NCI-H128 (cell line): ENCODE measurements at regions not wholly inside any gene's neighbourhood (a gene's known extent, or its start where the extent isn't known, plus 50 kb on each side); places are given as distances from the start of the nearest gene placed in this dataset.

Experiments used
- DNase-seq: peaks from one replicate; lab custom pipeline; 2025; ENCODE audit not compliant: unreplicated experiment; lab: John Stamatoyannopoulos, UW

DNA sequence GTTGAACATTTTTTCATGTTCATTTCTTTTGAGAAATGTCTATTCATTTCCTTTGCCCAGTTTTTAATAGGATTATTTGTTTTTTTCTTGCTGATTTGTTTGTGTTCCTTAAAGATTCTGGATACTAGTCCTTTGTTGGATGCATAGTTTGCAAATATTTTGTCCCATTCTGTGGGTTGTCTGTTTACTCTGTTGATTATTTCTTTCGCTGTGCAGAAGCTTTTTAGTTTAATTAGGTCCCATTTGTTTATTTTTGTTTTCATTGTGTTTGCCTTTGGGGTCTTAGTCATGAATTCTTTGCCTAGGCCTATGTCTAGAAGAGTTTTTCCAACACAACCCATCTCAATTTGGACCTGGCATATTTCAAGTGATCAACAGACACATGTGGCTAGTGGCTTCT, 116.1 kb upstream of the GALNT2 start:
- no peak for DNase-seq

DNA sequence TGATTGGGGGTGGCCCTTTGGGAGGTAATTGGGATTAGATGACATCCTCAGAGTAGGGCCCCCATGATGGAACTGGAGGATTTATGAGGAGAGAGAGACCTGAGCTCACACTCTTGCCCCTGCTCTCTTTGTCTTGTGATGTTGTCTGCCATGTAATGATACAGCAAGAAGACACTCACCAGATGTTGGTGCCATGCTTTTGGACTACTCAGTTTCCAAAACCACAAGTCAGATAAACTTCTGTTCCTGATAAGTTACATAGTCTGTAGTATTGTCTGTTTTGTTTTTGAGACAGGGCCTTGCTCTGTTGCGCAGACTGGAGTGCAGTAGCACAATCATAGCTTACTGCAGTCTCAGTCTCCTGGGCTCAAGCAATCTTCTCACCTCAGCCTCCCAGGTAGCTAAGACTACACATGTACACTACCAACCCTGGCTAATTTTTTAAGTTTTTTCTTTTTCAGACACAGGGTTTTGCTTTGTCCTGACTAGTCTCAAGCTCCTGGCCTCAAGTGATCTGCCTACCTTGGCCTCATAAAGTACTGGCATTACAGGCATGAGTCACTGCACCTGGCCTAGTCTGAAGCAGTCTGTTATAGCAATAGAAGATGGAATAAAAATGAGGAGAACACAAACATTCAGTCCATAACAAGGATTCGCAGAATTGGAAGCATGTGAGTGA, 115.0 kb upstream of the GALNT2 start:
- no peak for DNase-seq

DNA sequence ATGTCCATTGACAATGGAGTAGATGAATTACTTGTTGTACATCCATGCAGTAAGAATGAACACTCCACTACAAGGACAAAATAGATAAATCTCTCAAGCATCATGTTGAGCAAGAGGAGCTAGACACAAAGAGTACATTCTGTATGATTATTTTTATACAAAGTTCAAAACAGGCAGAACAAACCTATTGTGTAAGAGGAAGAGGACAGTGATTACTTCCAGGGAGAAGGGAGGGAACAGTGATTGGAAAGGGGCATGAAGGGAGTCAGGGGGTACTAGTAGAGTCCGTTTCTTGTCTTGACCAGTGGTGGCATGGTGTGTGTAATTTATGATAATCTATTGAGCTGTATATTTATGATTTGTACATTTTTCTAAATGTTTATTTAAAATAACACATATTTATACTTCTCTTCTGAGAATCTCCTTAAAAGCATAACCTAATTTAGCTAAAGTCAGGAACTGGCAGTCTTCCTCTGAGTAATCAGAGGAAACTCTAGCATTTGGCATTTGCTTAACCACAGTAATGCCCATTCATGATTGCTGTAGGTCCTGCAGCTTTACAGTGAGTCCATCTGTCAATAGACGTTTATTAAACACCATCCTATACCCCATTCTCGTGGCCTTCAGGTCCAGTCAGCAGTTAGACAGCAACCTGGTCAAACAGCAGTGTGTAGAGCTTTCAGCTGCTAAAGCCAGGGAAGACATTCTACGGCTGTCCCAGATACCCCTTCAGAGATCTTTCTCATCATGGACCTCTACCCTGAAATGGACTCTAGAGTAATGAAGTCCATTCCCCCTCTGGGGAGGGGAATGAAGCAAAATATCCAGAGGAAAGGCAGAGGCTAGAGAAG, 114.1 kb upstream of the GALNT2 start:
- DNase-seq, result no peak

DNA sequence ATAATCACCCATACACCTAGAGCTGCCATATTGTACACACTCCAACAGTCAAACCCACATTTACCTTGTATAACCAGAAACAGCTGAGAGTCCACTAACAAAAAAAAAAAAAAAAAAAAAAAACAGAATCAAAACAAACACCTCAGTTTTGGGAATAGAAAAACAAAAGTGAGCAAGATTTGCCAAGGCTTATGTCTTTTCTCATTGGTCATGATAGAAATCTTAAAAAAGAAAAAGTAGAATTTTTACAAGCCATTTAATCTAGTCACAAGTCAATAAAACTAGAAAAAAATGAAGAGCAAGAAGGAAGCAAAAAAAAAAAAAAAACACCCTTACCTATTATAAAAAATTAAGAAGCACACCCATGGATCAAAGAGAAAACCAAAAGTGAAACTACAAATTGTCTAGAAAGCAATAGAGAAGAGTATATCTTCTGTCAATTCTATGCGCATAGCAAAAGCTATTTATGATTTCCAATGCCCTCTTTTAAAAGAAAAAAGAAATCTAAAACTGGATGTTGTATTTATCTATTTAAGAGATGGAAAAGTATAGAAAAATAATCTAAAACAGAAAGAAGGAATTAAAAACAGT, 113.2 kb upstream of the GALNT2 start:
- no peak for DNase-seq

DNA sequence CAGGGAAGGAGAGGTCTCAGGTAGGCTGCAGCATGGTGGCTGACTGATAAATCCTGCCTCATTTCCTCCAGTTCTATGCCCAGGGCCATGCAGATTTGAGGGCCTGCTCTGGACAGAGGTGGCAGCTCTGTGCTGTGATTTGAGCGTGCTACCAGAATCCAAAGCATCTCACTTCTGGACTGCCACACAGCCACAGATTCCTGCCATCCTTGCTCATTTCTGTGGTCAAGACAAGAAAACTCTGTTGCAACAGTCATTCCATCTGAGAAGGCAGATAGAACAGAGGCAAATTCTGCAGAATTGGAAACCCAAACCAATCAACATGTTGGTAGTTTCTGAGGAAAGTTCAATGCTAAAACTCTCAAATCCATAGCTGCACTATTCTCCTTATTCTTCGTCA, 102.8 kb upstream of the GALNT2 start:
- no peak for DNase-seq

DNA sequence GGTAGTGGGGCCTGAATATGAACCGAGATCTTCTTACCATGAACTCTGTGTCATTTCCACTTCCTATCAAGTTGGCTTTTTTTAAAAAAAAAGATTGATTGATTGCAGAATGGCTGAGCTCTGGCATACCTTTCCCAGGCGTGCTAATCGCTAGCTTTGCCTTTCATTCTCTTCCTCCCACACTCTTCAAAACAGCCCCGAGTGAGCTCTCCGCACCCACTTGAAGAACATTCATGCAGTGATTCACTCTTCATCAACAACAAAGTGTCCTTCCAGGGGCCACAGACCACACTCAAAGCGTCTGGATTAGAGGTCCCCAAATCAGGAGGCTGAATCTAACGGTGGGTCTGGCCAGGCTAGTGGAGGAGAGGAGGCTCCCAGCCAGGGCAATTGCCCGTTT, 96.3 kb upstream of the GALNT2 start:
- no peak for DNase-seq

DNA sequence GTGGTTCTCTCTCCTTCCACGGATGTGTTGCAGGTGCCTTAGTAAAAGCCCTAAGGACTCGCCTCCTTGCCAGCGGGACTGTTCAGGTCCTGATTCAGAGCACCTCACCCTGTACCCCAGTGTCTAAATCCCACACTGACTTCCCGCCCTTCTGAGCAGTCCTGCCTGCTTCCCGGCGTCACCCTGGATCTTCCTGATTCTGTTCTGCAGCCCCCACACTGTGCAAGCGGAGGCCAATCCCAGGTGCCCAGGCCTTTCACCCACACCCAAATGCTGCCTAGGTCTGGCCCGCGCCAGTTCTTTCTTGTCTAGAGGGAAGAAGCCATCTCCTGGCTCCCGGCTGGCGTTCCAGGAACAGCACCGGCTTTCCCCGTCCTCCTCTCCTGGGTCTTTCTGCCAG, 95.9 kb upstream of the GALNT2 start:
- DNase-seq, result no peak

DNA sequence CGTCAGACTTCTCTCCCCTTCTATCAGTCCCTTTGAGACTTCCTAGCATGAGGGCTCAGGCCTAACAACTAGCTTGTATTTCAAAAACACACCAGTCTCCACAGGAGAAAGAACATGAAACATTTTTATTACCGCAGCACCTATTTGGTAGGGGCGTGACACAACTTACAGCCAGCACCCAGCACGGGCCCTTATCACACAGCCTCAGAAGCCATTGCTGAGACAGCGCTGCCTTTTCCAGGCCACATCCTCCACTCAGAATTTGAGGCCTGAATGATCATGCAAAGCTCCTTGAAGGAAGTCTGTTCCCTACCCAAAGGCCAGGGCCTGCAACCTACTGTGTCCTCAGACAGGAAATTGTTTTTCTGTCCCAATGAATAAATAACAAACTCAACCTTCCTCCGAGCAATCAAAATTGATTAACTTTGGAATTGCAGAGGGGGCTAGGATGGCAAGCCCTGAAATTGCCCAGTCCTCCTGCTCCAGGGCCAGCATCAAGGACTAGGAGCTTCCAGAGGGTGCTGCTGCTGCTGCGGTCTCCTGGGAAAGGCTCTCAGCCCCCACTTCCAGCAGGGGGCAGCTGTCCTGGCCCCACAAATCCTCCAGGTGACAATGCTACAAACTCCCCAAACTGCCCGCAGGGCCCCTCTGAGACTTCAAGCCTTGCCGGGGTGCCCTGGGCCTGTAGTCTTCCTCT, 94.3 kb upstream of the GALNT2 start:
- DNase-seq, result no peak

DNA sequence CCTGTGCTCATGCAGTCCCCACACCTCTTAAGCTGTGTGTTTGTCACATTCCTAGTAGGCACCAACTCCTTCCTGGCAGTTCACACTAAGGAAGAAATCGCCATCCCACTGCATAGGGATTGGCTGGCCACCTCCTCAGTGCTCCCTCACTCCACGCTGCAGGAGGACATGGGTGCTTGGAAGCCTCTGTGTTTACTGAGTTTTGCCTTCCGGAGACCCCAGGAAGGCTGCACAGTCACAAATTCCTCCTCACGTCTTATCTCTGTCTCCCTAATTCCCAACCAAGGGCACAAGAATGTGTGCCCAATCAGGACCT, 93.8 kb upstream of the GALNT2 start:
- no peak for DNase-seq

DNA sequence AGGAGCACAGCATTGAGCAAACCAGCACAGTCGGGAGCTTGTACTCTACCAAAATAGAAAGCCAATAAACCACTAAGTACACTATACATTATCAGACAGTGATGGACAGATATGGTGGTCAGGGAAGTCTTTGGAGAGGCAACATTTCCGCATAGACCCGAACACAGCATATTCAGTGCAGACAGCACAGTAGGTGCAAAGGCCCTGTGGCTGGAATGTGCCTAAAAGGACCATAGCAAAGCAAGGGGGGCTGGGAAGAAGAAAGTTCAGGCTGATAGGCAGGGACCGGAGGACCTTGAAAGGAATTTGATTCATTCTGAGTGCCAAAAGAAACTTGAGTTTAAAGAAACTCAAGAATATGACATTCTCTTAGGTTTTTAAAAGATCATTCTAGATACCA, 92.0 kb upstream of the GALNT2 start:
- no peak for DNase-seq

DNA sequence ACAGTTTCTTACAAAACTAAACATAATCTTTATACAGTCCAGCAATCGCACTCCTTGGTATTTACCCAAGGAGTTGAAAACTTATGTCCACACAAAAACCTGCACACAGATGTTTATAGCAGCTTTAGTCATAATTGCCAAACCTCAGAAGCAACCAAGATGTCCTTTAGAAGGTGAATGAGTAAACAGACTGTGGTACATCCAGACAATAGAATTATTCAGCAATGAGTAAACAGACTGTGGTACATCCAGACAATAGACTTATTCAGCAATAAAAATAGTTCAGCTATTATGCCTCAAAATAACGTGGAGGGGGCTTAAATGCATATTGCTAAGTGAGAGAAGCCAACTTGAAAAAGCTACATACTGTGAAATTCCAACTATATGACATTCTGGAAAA, 87.0 kb upstream of the GALNT2 start:
- no peak for DNase-seq

DNA sequence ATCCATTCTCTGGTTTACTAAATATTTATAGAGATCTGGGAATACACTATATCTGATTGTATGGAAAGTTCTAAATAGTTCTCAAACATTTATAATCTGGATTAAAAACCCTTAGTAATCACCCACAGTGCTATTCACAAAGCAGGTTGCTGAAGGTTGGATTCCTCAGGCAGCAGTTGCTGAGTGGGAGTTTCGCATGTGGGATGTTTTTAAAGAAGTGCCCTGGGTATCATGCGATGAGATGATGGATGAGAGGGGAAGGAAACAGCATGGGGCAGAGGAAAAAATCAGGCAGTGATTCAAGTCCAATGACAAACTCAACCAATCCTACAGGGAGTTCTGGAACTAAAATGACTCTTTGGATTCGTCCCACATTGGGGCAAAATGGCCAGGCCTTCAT, 85.3 kb upstream of the GALNT2 start:
- no peak for DNase-seq

DNA sequence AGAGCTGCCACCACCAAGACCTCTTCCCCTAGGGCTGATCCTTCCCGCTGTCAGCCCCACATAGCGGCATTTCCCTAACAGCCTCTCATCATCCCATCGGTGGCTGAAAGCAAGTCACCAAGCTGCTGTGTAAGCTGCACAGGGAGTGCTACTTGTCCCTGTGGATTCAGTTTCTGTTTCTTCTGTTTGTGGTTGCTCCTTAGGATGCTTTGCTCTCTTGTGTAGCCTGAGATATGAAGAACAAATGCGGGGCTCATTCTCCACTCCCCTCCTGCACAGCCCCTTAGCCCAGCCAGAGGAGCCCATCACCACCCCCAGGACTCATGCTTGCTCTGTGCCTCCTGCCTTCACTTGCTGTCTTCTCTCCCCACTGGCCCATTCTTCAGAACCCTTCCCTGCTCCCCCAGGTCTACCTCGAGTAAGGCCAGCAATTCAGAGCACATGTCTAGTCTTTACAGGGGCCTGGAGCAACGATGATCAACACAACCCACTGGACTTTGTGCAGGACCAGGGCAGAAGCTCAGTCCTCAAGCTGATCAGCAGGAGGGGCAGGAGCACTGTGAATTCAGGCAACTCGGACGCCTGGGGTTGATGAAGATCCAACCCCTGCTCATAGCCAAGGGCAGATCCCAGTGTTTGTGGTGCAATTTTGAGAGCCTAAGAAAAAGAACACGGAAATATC, 82.6 kb upstream of the GALNT2 start:
- DNase-seq, result no peak

DNA sequence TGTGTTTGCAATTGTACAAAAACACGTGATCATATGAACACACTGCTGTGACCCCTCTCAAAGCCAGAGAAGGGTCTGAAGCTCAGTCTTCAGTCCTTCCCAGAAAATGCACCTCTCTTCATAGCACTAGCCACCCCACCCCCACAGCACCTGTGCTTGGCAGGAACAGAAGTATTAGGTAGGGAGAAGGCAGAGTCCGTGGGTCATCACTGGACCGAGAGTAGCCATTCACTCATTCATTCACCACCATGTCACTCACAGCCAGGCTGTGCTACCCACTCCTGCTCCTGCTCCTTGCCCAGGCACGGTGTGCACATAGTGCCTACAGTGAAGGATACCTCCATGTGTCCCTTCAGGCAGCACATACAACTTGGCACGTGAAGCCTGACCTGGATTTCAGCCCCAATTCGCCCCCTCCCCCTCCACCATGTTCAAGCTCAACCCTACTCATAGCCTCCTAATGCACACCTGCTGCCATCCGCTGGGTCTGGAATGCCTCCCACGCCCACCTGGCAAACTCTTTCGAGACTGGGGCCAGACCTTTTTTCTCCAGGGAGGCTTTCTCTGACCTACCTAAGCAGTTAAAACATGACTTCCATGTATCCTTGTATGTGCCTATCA, 81.9 kb upstream of the GALNT2 start:
- DNase-seq, result no peak

DNA sequence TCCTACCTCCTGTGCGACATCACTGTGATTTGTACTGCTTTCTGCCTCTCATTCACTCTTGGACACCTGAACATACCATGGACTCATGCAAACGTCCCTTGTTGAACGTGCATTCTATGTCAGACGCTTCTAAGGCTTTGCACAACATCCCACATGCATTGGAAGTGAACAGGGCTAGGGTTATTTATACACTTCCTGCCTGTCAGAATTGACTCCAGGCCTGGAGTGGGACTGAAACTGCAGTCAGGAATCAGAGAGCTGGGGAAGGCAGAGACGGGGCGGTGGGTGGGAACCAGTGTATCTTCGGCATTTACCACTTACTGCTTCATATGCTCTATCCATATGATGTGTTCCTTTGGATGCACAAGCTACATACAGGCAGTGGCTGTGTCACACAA, 81.4 kb upstream of the GALNT2 start:
- no peak for DNase-seq

DNA sequence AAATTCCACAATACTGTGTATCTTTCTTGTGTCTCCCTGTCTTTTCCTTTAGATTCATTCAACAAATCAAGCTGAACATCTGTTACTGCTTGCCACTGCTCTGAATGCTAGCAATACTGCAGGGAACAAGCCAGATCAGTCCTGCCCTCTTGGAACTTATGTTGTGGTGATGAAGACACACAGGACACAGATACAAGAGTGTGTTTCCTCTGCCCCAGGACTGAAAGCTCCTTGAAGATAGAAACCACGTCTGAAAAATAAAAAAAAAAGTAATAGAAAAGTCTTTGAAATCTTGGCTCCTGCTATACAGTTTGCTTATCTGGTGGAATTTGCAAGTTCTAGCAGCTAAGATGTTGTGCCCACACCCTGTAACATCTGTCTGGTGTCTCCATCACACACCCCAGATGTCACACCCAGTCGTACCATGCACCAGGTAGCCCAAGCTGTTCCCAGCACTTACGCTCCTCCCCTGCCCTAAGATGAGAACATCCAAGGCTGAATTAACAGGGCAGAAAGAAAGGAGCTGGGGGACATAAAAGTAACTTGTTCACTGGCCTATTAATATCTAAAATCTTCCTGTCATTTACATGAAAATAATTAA, 80.2 kb upstream of the GALNT2 start:
- DNase-seq, result no peak

DNA sequence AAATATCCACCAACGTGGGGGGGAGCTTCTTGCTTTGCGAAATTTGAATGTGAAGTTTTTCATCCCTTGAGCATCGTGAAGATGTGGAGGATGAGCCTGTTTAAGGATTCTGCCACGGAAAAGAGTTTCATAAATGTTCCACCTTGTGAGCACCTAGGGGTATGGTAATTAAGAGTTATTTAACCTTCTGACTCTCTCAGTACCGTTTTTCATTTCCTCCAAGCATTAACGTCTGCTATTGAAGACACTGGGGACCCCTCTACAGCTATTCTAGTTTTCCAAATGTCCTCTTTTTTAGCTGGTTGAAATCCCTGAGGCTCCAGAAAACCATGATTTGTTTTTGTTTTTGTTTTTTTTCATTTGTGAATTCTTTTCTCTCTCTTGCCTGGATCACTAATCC, 79.1 kb upstream of the GALNT2 start:
- no peak for DNase-seq

DNA sequence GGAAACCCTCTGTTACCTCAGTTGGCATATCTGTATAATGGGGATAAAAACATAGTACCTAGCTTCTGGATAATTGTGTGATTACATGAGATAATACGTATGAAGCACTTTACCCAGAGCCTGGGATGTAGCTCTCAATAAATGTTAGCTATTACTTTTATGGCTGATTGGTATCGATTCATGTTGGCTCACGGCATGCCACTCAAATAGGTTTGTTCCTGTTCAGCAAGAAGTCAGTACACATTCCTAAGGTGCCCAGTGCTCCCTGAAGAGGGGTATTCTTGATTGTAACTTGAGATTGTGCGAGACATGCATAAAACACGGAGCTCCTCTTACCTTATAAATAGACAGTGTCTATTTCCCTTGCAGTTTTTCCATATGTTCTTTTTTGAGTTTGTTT, 78.5 kb upstream of the GALNT2 start:
- no peak for DNase-seq

DNA sequence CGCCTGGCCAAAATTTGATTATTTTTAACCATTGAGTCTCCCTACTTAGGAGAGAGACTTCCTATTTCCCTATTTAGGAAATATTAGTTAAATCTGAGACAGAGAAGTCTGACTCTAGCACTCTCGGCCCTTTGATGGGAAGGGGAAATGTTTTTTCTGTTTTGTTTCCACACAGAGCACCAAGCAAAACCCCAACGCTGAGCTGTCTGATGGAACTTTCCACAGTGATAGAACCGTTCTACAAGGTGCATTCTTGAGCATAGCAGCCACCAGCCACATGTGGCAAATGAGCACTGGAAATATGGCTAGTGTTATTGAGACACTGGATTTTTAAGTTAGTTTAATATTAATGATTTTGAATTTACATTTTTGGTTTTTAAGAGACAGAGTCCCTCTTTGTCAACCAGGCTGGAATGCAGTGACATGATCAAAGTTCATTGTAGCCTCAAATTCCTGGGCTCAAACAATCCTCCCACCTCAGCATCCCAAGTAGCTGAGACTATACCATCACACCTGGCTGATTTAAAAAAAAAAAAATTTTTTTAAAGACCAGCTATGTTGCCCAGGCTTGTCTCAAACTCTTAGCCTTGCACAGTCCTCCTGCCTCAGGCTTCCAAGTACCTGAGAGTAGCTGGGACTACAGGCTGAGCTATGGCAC, 77.3 kb upstream of the GALNT2 start:
- no peak for DNase-seq

DNA sequence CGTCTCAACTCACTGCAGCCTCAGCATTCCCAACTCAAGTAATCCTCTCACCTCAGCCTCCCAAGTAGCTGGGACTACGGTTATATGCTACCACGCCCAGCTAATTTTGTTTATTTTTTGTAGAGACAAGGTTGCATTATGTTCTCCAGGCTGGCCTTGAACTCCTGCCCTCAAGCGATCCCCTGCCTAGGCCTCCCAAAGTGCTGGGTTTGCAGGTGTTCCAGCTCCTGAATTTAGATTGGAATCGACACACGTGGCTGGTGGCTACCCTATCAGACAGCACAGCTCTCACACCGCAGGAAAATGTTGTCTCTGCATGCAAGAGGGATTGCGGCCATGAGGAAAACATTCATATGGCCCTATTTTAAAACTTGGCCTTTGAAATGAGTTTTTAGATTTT, 76.7 kb upstream of the GALNT2 start:
- no peak for DNase-seq
